HL-60 (cell line): ENCODE measurements at regions not wholly inside any gene's neighbourhood (a gene's known extent, or its start where the extent isn't known, plus 50 kb on each side); places are given as distances from the start of the nearest gene placed in this dataset.

Experiments used
- DNase-seq, 2 experiments: peaks; one replicate each; pipeline ENCODE4 v3.0.0-alpha.2; 2010 to 2020; ENCODE audit warnings: low read depth in 1 of 2, low spot score in 1 of 2
- H3K27ac ChIP-seq: fragments of 250-450 bp; sonication (Bioruptor Pico); replicated peaks from 2 replicates; pipeline ENCODE4 v1.5.1; 2020; ENCODE audit warnings: mild to moderate bottlenecking, moderate library complexity
- H3K27me3 ChIP-seq: fragments of 250-450 bp; sonication (Bioruptor Pico); 2 replicates; pipeline ENCODE4 v1.5.1; 2021; ENCODE audit warnings: mild to moderate bottlenecking, moderate library complexity; ENCODE audit not compliant: insufficient read depth, poor library complexity, severe bottlenecking
- H3K4me3 ChIP-seq: replicated peaks from 2 replicates; pipeline ENCODE4 v1.5.1; 2011; ENCODE audit warnings: mild to moderate bottlenecking, control low read depth, low read length; ENCODE audit not compliant: insufficient read depth
- CTCF ChIP-seq: IDR thresholded peaks from one replicate; pipeline ENCODE4 v1.5.1; 2011; ENCODE audit warnings: low read length, control low read depth, inconsistent platforms; ENCODE audit not compliant: insufficient read depth
- GABPA ChIP-seq: IDR thresholded peaks from 2 replicates; pipeline ENCODE4 v1.6.1; 2012; ENCODE audit warnings: low read depth
- POLR2AphosphoS5 ChIP-seq: IDR thresholded peaks from 2 replicates; pipeline ENCODE4 v1.6.1; 2012; ENCODE audit warnings: low read depth
- REST ChIP-seq: IDR thresholded peaks from 2 replicates; pipeline ENCODE4 v1.6.1; 2012; ENCODE audit warnings: low read depth; ENCODE audit not compliant: insufficient replicate concordance
- SPI1 ChIP-seq: IDR thresholded peaks from 2 replicates; pipeline ENCODE4 v1.6.1; 2012; ENCODE audit warnings: low read depth, mild to moderate bottlenecking, borderline replicate concordance

- TF ChIP-seq POLR2AphosphoS5 (no peak), SPI1 (no peak), CTCF (no peak), REST (no peak), GABPA (no peak)
- H3K27me3 ChIP-seq, result peaks cover 4% of the 10 kb centered on the region
- no peak overlapping the region for H3K27ac ChIP-seq
- no peak for DNase-seq
- no peak overlapping the region for H3K4me3 ChIP-seq
Observed at GRCh38 chr11:128327274-128327673, 260.1 kb downstream of the ETS1 start.

GRCh38 chr11:128326791-128327190, 260.6 kb downstream of the ETS1 start:
- TF ChIP-seq POLR2AphosphoS5 (no peak), REST (no peak), GABPA (no peak), SPI1 (no peak), CTCF (no peak)
- Histone ChIP-seq H3K27me3 (peaks cover 4% of the 10 kb centered on the region), H3K4me3 (no peak overlapping the region), H3K27ac (no peak overlapping the region)
- DNase-seq, result no peak

- no peak overlapping the region for H3K27ac ChIP-seq
- H3K27me3 ChIP-seq, result peaks cover 4% of the 10 kb centered on the region
- H3K4me3 ChIP-seq, result no peak overlapping the region
- DNase-seq, result no peak
- TF ChIP-seq CTCF, result no peak
Observed at GRCh38 chr11:128324531-128325141, 262.7 kb downstream of the ETS1 start.

- TF ChIP-seq REST (no peak), CTCF (no peak), SPI1 (no peak), POLR2AphosphoS5 (no peak), GABPA (no peak)
- no peak overlapping the region for H3K4me3 ChIP-seq
- H3K27ac ChIP-seq, result no peak overlapping the region
- H3K27me3 ChIP-seq, result peaks cover 4% of the 10 kb centered on the region
- no peak for DNase-seq
Observed at GRCh38 chr11:128324051-128324481, 263.3 kb downstream of the ETS1 start.
